HUES6 (cell line): ENCODE measurements at regions not wholly inside any gene's neighbourhood (a gene's known extent, or its start where the extent isn't known, plus 50 kb on each side); places are given as distances from the start of the nearest gene placed in this dataset.
"Not testable (repeated sequence)": the region's sequence is repeated elsewhere in the genome, so short reads cannot be mapped to it uniquely, and the experiment has no call there.

Experiments
- H3K27ac ChIP-seq: 2 replicates; pipeline ENCODE4 v1.7.0; 2013; ENCODE audit warnings: low read depth, mild to moderate bottlenecking, low read length, inconsistent platforms
- H3K27me3 ChIP-seq: 2 replicates; pipeline ENCODE4 v1.6.1; 2013; ENCODE audit warnings: low read length; ENCODE audit not compliant: control insufficient read depth, insufficient read depth
- H3K36me3 ChIP-seq: 2 replicates; pipeline ENCODE4 v1.6.1; 2013; ENCODE audit warnings: low read length; ENCODE audit not compliant: control insufficient read depth, insufficient read depth
- H3K4me1 ChIP-seq: 2 replicates; pipeline ENCODE4 v1.6.1; 2013; ENCODE audit warnings: low read length; ENCODE audit not compliant: control insufficient read depth, insufficient read depth
- H3K4me3 ChIP-seq: 2 replicates; pipeline ENCODE4 v1.5.1; 2013; ENCODE audit warnings: low read depth, low read length
- H3K9ac ChIP-seq: one replicate; pipeline ENCODE4 v1.6.1; 2013; ENCODE audit warnings: mild to moderate bottlenecking, low read length
- H3K9me3 ChIP-seq: 2 replicates; pipeline ENCODE4 v1.6.1; 2013; ENCODE audit warnings: low read depth, low read length; ENCODE audit not compliant: control insufficient read depth, insufficient read depth

DNA sequence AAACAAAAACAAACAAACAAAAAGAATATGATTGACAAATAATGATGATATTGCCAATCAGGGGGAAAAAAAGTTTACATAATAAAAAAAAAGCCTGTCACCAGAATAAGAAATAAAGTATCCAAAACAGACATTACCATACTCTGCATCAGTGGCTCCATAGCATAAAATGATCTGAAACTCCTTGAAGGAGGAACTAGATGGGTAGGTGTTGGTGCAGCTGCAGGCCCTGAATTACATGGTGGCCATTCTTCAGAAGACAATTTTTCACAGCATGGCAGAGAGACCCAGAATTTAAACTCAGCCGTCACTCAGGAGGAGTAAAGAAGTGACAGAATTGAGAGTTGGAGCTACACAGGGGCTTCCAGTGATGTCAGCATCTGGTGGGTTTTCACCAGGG, 60.2 kb downstream of the GLUL start:
- Histone ChIP-seq H3K27ac (no peak overlapping the region), H3K4me3 (no peak overlapping the region), H3K9ac (no peak overlapping the region), H3K27me3 (no peaks in the 10 kb centered on the region), H3K4me1 (peaks cover 8% of the 10 kb centered on the region), H3K9me3 (no peaks in the 10 kb centered on the region), H3K36me3 (no peaks in the 10 kb centered on the region)

DNA sequence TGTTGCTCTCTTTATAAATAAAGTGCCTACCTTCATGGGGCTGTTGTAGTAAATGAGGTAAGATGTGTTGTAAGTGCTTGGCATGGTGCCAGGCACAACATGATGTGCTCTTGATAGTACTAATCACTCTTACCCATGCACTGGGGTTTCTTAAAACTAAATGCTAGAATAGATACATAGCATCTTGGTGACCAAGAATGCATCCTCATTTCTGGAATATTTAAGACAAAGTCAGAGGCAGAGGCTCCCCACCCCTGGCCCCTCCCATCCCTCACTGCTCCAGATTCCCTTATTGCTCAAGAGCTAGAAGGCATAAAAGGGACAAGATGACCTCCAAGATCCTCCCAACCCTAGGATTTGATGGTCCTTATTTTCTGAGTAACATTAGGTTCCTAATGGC, 61.3 kb downstream of the GLUL start:
- H3K4me3 ChIP-seq: no peak overlapping the region
- peaks cover 8% of the 10 kb centered on the region for H3K4me1 ChIP-seq
- H3K9me3 ChIP-seq: no peaks in the 10 kb centered on the region
- no peaks in the 10 kb centered on the region for H3K36me3 ChIP-seq
- no peaks in the 10 kb centered on the region for H3K27me3 ChIP-seq
- no peak overlapping the region for H3K27ac ChIP-seq
- no peak overlapping the region for H3K9ac ChIP-seq

DNA sequence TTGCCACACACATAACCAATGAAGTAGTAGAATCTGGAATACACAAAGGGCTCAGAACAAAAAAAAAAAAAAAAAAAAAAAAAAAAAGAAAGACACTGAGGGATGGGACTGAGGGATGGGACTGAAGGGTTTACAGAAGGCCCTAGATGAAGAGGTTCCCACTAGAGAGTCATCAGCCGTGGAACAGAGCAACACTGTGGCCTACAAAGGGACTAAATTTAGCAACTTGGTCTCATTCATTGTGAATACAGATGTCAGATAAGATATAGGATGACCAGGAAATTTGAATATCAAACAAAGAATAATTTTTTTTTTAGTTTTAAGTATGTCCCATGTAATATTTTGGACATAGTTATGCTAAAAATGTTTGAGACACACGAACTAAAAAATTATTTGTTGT, 62.1 kb downstream of the GLUL start:
- no peak overlapping the region for H3K27ac ChIP-seq
- H3K4me3 ChIP-seq: no peak overlapping the region
- no peaks in the 10 kb centered on the region for H3K36me3 ChIP-seq
- peaks cover 8% of the 10 kb centered on the region for H3K4me1 ChIP-seq
- H3K27me3 ChIP-seq: no peaks in the 10 kb centered on the region
- H3K9ac ChIP-seq: no peak overlapping the region
- no peaks in the 10 kb centered on the region for H3K9me3 ChIP-seq

DNA sequence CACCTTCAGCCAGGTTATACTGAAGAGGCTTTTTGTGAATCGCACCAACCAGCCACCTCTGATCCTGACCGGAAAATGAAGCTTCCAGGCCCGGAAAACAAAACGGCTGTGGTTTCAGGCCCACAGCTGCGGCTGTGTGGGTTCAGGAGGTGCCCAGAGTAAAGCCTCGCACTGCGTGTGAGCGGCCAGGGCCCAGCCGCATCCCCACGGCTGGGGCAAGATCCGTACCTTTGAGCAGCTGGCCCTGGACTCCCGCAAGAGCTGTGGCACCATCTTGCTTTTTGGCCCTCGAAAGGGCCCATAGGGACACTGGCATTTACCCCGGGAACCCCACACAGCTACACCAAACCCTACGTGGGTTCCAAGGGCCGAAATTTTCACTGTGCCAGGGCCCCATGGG, 63.0 kb downstream of the GLUL start:
- no peaks in the 10 kb centered on the region for H3K9me3 ChIP-seq
- H3K4me3 ChIP-seq: no peak overlapping the region
- H3K4me1 ChIP-seq: peaks cover 8% of the 10 kb centered on the region
- no peaks in the 10 kb centered on the region for H3K36me3 ChIP-seq
- no peaks in the 10 kb centered on the region for H3K27me3 ChIP-seq
- no peak overlapping the region for H3K27ac ChIP-seq
- H3K9ac ChIP-seq: no peak overlapping the region

DNA sequence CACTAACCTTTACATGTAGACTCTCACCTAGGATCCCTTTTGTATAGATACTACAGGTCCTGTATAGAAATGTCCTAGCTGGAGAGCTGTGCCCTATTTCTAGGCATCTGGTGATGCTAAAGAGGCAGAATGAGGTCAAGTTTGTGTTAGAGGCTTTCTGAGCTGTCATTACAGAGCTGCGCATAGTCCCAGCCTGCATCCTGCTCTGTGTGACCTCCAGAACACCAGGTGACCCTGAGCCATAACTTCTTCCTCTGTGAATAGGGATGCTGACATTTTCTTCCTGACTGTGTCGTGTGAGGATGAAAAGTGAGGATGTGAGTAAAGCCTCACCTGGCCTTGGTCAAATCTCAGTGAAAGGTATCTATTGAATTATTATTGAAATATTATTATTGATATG, 66.3 kb downstream of the GLUL start:
- no peaks in the 10 kb centered on the region for H3K36me3 ChIP-seq
- no peak overlapping the region for H3K4me3 ChIP-seq
- H3K27me3 ChIP-seq: no peaks in the 10 kb centered on the region
- H3K27ac ChIP-seq: no peak overlapping the region
- H3K9me3 ChIP-seq: no peaks in the 10 kb centered on the region
- no peaks in the 10 kb centered on the region for H3K4me1 ChIP-seq
- no peak overlapping the region for H3K9ac ChIP-seq

DNA sequence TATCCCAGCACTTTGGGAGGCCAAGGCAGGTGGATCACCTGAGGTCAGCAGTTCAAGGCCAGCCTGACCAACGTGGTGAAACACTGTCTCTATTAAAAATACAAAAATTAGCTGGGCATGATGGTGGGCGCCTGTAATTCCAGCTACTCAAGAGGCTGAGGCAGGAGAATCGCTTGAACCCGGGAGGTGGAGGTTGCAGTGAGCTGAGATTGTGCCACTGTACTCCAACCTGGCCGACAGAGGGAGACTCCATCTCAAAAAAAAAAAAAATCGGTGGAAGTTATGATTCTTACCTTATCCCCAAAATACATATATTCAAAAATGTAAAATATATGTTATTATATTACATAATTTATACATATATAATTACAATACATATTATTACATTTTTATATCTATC, 70.1 kb downstream of the GLUL start:
- not testable (repeated sequence) for H3K36me3 ChIP-seq, H3K27ac ChIP-seq, H3K9me3 ChIP-seq, H3K9ac ChIP-seq, H3K27me3 ChIP-seq, H3K4me1 ChIP-seq, H3K4me3 ChIP-seq

DNA sequence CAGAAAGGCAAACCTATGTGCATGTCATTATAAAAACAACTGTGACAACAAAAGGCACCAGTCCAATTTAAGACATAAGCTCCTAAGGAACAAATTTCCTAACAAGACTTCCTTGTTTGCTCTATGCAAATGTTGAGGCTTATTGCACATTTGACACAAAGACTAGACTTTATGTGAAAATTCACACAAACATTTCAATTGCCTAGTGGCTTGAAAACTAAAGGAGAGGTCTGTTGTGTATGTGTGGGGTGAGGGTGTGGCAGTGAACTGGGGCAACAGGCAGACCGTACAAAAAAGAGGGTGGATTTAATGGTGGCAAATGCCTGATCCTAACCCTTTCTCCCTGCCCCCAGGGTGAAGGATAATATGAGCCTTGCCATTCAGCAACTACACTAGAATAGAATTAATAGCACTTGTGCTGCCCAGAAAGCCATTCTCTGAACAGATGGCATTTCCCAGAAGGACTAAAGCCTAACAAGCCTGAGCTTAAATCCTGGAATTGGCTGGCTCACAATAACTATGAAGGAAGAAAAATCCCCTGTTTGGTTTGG, 73.9 kb downstream of the GLUL start:
- Histone ChIP-seq H3K4me1 (peaks cover 5% of the 10 kb centered on the region; the same call in 1 of the 2 replicates), H3K9ac (no peak overlapping the region), H3K4me3 (no peak overlapping the region), H3K36me3 (no peaks in the 10 kb centered on the region), H3K27me3 (no peaks in the 10 kb centered on the region), H3K27ac (no peak overlapping the region), H3K9me3 (no peaks in the 10 kb centered on the region)

DNA sequence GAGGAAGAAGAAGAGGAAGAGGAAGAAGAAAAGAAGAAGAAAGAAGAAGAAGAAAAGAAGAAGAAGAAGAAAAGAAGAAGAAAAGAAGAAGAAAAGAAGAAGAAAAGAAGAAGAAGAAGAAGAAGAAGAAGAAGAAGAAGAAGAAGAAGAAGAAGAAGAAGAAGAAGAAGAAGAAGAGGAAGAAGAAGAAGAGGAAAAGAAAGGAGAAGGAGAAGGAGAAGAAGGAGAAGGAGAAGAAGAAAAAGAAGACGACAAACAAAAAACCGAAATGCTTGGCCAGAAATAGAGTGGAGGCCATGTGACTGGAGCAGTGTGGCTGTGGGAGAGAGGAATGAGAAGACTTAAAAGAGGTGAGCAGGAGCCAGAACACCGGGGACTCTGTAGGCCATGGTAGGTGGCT, 75.1 kb downstream of the GLUL start:
- H3K9ac ChIP-seq, H3K4me3 ChIP-seq, H3K27ac ChIP-seq, H3K4me1 ChIP-seq, H3K27me3 ChIP-seq, H3K9me3 ChIP-seq, H3K36me3 ChIP-seq: not testable (repeated sequence)

DNA sequence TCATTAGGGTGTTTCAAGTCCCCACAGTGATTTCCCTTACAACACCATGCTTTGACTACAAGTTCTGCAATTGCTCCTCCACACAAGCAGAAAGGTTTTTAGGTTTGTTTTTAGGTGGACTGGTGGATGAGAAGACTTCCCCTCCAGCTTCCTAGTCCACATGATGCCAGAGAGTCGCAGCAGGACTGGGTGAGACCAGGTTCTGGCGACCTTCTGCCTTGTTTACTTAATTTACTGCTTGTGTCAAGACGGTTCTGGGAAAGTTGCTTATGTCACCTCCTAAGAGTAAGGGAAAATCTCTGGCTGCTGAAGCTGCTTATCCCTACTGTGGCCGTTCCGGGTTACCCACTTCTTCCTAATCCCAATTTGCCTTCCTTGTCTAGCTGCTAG, 76.4 kb downstream of the GLUL start:
- no peak overlapping the region; the same call in 1 of the 2 replicates for H3K27ac ChIP-seq
- no peak overlapping the region for H3K9ac ChIP-seq
- no peaks in the 10 kb centered on the region for H3K9me3 ChIP-seq
- peaks cover 6% of the 10 kb centered on the region; the same call in 1 of the 2 replicates for H3K4me1 ChIP-seq
- no peaks in the 10 kb centered on the region for H3K27me3 ChIP-seq
- H3K4me3 ChIP-seq: no peak overlapping the region
- H3K36me3 ChIP-seq: no peaks in the 10 kb centered on the region

DNA sequence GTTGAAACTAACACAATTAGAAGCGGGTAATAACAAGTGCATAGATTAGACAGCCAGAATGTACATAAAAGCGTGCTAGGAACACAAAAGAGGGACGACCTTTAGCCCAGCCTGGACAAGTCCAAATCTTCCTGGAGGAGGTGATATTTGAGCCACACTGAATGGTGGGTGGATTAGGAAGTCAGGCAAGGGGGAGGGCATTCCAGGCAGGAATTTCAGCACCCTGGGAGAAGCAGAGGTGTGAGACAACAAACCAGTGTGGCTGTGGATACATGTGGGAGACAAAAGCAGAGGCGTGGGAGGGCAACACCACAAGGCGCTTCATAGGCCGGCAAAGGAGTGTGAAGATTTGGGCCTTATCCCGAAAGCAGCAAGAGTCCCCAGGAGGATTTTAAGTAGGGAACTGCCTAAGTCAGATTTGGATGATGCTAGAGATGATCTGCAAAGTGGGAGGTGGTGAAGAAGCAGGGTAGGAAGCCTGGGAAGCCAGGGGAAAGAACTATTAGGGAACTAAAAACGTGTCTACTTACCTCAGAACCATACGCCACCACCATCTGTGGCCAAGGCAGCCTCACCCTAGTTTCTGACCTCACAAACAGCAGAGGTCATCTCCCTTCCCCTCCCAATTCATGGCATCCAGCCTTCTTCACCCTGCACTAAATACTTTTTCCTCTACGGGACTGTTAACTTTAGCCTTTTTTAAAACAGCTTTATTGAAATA, 81.8 kb downstream of the GLUL start:
- peaks cover under 1% of the 10 kb centered on the region; the same call in 1 of the 2 replicates for H3K9me3 ChIP-seq
- H3K27me3 ChIP-seq: no peaks in the 10 kb centered on the region
- no peak overlapping the region for H3K9ac ChIP-seq
- no peak overlapping the region for H3K4me3 ChIP-seq
- H3K27ac ChIP-seq: no peak overlapping the region
- H3K36me3 ChIP-seq: no peaks in the 10 kb centered on the region
- H3K4me1 ChIP-seq: peaks cover 9% of the 10 kb centered on the region

DNA sequence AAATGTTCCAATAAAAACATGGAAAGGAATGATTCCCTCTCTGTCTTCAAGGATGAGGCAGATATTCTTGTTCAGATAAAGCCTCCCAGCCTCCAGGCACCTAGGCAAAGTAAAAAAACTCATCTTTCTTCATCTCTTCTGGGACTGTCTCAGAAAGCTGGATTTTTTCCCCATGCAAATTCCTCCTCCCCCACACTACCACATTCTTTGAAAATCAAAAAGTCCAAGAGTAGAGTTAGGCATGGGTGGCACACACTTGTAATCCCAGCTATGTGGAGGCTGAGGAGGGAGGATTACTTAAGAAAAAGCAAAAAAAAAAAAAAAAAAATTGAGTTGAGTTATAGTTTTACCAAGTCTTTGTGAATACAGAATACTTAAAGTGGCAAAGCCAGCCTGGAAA, 82.8 kb downstream of the GLUL start:
- Histone ChIP-seq H3K9me3 (peaks cover 4% of the 10 kb centered on the region; the same call in 1 of the 2 replicates), H3K27me3 (no peaks in the 10 kb centered on the region), H3K36me3 (no peaks in the 10 kb centered on the region), H3K27ac (no peak overlapping the region), H3K4me1 (peaks cover 9% of the 10 kb centered on the region), H3K4me3 (no peak overlapping the region), H3K9ac (no peak overlapping the region)
